ENCODE measurements at regions not wholly inside any gene's neighbourhood (a gene's known extent, or its start where the extent isn't known, plus 50 kb on each side); places are given as distances from the start of the nearest gene placed in this dataset.

DNA sequence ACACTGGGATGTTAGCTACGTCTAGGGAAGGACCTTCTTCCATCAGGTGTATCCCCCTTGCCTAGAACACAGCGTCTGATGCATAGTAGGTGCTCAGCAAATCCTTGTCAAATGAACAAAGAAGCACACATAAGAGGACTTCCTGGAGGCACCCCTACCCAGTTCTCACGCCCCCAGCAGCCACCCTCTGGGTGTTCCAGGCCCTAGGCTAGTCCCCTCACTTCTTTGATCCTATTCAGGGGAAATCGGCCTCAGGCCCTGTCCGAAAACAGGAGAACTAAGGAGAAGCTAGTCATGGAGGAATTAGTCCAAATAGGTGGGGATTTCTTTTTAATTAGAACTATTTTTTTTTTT, 84.7 kb upstream of the SIRPA start:
- no peak for DNase-seq

DNA sequence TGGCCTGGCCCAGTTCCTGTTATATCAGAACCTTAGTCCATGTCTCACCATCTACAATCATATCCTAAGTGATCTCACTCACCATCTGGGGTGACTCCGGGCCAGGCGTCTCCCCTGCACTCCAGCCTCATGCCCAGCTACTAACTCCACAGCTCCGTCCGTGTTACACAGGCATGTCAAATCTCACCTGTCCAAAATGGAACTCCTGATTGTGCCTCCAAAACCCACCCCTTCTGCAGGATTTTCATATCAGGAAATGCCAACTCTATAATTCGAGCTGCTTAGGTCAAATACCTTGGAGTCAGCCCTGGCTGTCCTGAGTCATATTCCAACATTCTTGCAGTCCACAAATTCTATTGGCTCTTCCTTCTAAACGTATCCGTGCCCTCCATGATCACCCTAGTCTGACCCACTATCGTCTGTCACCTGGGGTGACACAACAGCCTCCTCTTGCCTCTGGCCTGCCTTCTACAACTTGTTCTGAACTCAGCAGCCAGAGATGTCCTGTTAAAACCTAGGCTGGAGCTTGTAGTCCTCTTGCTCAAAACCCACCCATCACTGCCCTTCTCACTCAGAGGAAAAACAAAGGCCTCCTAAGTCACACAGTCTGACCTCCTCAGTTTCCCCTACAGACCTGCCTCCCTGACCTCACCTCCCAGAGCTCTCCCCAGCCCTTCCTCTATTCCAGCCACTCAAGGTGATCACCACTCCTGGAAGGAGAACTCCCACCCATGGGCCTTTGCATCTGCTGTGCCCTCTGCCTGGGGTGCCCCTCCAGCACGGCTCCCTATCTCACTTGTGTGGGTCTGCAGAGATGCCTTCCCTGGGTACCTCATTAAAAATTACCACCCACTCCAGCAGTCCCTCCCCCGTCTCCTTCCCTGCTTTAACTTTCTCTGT, 85.3 kb upstream of the SIRPA start:
- DNase-seq = peak; percentile 8

DNA sequence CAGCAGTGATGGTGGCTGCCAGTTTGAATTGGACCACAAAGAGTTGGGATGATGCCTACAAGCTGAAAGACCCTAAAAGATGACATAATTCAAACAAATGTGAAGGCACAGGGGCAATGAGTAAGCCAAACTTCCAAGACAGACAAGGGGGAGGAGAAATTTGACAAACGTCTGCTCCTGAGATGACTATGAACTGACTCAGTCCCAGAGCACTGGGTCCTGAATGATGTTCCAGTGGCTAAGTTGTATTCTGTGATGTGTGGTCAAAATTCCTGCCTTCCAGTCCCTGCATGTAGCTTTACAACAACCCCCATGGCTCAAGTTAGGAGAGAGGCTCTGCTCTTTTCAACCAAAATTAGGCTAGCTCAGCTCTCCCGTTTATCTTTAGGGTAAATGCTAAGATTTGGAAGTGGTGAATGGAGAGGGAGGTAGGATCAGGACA, 86.1 kb upstream of the SIRPA start:
- peak; percentile 4 for DNase-seq

DNA sequence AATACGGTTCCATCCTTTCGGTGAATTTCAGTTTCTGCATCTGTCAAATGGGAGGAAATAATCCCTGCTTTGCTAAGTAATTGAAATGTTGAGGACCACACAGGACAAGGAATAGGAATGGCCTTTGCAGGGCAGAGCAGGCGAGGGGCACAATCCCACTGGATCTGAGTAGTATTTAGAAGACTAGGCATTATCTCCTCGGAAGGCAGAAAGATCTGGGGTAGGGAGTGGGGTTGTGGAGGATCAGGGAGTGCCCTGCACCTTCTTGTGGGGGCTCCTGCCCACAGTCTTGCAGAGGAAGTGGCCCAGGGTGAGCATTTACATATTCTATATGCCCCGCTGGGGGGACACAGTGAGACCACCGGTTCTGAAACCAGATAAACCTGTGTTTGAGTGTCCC, 87.1 kb upstream of the SIRPA start:
- DNase-seq = no peak

DNA sequence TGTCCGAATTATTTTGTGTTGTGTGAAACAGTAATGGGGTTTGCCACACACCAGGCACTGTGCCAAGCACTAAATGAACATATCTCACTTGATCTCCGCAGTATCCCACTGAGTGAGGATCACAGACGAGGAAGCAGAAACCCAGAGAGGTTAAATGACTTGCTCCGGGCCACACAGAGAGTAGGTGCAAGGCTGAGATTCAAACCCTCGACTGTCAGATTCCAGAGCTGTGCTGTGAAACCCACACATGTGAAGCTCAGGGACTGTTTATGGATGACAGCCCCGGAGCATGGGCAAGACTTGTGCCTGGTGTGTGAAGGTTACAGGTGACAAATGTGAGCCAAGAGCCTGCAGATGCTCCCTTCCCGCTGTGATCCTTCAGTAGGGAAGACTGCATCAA, 87.8 kb upstream of the SIRPA start:
- DNase-seq = no peak

DNA sequence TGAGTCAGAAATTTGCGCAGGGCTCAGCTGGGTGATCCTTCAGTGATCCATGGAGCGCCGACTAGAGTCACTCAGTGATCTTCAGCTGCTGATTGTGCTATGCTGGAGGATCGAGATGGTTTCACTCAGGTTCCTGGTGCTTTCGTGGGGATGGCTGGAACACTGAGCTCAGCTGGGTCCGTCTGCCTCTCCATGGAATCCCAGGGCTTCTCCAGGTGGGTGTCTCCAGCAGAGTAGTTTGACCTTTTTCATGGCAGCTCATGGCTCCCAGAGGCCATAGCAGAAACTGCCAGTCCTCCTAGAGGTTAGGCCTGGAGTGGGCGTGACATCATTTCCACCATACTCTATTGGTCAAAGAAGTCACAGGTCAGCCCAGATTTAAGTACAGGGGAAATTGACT, 88.8 kb upstream of the SIRPA start:
- no peak for DNase-seq

DNA sequence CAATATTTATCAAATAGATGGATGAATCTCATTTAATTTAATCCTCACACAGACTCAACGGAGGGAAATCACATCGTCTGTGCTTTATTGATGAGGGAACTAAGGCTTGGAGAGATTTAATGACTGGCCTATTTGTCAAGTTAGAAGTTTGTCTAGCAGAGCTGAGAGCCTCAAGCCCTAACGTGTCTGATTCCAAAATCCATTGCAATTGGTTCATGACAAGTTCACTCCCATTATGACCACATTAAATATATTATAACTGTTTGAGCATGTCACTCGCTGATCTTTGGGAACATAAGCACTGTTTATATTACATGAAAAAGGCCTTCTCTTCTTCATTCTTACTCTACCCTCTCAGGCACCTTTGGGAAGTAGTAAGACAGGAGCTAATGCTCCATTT, 89.4 kb upstream of the SIRPA start:
- no peak for DNase-seq

- DNase-seq = peak; percentile 9
Observed at GRCh38 chr20:1805161-1805581, 90.0 kb upstream of the SIRPA start.

DNA sequence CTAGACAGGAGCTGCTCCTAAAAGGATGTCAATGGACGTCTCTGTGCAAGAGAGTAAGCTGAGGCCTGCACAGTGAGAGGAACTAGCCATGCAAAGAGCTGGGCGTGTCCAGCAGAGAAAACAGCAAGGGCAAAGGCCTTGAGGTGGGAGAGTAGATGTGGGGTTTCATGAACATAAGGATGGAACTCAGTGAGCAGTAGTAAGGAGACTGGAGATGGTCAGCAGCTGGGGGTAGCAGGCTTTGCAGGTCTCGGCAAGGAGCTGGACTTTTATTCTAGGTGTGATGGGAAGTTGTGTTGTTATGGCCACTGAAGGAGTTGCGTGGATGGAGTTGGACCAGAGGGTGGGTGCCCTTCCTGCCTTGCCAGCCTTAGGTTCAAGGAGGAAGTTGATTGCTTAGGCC, 90.7 kb upstream of the SIRPA start:
- peak; percentile 19 for DNase-seq

GRCh38 chr20:1803932-1804501, 91.2 kb upstream of the SIRPA start:
- no peak for DNase-seq

- peak; percentile 80 for DNase-seq
Observed at GRCh38 chr20:1803061-1803931, 91.9 kb upstream of the SIRPA start.

DNA sequence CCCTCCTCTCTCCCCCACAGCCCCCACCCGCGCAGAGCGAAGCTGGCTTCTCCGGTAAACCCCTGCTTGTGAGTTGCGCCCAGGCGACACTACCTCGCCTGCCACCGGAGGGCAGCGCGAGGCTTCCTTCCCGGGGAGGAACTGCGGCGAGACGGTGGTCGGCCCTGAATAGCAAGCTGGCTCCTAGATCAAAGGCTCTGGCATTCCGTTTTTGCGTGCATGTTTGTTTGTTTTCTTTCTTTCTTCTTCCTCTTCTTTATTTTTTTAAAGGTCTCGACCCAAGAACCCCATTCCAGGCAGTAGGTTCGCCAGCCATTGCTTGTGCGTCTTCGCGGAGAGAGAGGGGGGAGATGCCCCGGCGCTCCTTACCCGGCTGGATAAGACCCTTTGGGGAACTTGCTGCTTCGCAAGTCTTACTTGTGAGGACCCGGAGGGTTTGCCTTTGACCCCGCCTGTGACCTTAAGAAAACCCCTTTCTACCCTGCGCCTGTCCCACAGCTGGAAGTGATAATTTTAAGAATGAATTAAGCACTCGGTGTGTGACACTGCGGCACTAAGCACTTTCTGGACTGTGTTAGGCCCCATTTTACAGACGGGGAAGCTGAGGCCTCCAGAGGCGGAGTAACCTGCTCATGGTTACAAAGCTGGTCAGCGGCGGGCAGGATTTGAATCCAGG, 92.7 kb upstream of the SIRPA start:
- DNase-seq = peak; percentile 81

GRCh38 chr20:1801929-1802306, 93.3 kb upstream of the SIRPA start:
- no peak for DNase-seq

- DNase-seq = peak; percentile 8
Observed at GRCh38 chr20:1801225-1801928, 93.8 kb upstream of the SIRPA start.

GRCh38 chr20:1800777-1801176, 94.4 kb upstream of the SIRPA start:
- DNase-seq = peak; percentile 8

DNA sequence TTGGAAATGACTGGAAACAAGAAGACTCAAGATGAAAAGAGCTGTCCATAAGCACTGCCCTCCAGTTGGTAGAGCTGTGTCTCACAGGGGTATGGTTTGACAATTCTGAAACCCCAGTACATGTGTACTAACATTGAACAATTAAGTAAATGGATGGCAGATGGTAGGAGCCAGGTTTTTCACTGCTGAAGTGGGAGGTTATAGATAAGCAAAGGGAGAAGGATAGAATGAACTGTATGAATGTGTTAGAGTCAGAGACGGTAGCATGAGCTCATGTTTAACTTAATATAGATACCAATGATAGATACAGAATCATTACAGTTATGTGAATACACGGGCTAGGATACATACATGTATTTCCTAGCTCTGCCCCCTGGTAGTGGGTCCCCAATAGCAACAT, 95.0 kb upstream of the SIRPA start:
- no peak for DNase-seq

DNA sequence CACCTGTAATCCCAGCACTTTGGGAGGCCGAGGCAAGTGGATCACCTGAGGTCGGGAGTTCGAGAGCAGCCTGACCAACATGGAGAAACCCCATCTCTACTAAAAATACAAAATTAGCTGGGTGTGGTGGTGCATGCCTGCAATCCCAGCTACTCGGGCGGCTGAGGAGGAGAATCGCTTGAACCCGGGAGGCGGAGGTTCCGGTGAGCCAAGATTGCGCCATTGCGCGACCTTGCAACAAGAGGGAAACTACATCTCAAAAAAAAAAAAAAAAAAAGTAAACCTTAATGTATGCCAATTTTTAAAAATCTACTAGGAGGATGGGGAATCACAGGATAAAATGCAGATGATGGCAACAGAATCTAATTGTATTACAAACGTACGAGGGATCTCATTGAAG, 95.5 kb upstream of the SIRPA start:
- peak; percentile 5 for DNase-seq

GRCh38 chr20:1798982-1799381, 96.2 kb upstream of the SIRPA start:
- no peak for DNase-seq

- no peak for DNase-seq
Observed at GRCh38 chr20:1793821-1794220, 101.4 kb upstream of the SIRPA start.

GRCh38 chr20:1792274-1792673, 102.9 kb upstream of the SIRPA start:
- no peak for DNase-seq

DNA sequence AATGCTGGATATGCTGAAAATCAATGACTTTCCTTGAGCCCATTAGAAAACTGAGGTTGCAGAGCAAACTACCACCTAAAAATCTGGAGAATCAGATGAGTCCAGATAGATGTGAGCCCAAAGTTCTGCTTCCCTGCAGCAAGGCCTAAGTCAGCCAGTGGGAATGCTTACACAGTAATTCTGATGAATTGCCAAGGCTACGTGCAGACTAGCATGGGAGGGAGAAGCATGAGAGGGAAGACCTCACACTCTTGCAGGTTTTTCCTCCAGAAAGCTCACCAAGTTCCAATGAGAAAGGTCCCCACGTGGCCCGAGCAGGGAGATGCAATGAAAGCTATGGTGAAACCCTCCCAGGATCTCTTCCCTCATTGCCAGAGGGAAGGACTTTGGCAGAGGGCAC, 104.8 kb upstream of the SIRPA start:
- DNase-seq = no peak

DNA sequence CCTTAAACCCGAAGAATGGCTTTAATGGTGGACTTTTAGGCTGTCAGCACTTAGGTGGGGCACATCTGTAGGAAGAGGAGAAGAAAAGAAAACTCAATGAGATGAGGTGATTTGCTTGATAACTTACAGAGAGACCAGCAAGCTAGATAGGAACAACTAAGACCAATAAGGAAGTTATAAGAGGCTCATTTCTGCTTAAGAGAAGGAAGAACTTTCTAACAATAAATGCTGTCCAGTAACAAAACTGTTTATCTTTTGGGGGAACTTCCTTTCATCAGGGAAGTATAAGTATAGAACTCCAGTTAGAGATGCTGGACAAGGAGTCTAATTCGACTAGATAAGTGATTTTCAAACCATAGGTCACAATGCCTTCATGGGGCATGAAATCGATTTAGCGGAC, 107.2 kb upstream of the SIRPA start:
- DNase-seq = no peak

Data from femur (tissue), 1 donor.